T-helper 17 cell (primary cell): ENCODE measurements at regions not wholly inside any gene's neighbourhood (a gene's known extent, or its start where the extent isn't known, plus 50 kb on each side); places are given as distances from the start of the nearest gene placed in this dataset.
"Not testable (repeated sequence)": the region's sequence is repeated elsewhere in the genome, so short reads cannot be mapped to it uniquely, and the experiment has no call there.

Experiments
- ATAC-seq: fragments of 150-1000 bp; cut with Tn5 transposase; 2 replicates; pipeline ENCODE4 v1.10.0; 2021; ENCODE audit warnings: mild to moderate bottlenecking, moderate library complexity
- DNase-seq, 3 donors: peaks; one replicate each; pipeline versions ENCODE4 v3.0.0 to v3.0.0-alpha.2; 2020 to 2021
- H3K9me3 ChIP-seq: one replicate; pipeline ENCODE4 v1.7.0; 2013; ENCODE audit warnings: low read length, mild to moderate bottlenecking; ENCODE audit not compliant: control insufficient read depth, poor library complexity, severe bottlenecking
- H3K27ac Mint-ChIP-seq: one replicate; pipeline ENCODE4 v1.8.0; 2022; ENCODE audit warnings: mild to moderate bottlenecking, moderate library complexity, mixed read lengths
- H3K27me3 Mint-ChIP-seq: one replicate; pipeline ENCODE4 v1.8.0; 2022; ENCODE audit warnings: mixed read lengths
- H3K36me3 Mint-ChIP-seq: one replicate; pipeline ENCODE4 v1.8.0; 2022; ENCODE audit warnings: low read depth, mixed read lengths
- H3K4me1 Mint-ChIP-seq: one replicate; pipeline ENCODE4 v1.8.0; 2022; ENCODE audit warnings: mild to moderate bottlenecking, mixed read lengths
- H3K4me3 Mint-ChIP-seq: one replicate; pipeline ENCODE4 v1.8.0; 2022; ENCODE audit warnings: mild to moderate bottlenecking, moderate library complexity, mixed read lengths

GRCh38 chr3:138890555-138891187 lies 55.9 kb upstream of the PIK3CB start:
- no peak overlapping the region for H3K4me3 Mint-ChIP-seq
- peaks cover 4% of the 10 kb centered on the region for H3K4me1 Mint-ChIP-seq
- H3K9me3 ChIP-seq, result no peaks in the 10 kb centered on the region
- no peak for ATAC-seq
- H3K36me3 Mint-ChIP-seq, result no peaks in the 10 kb centered on the region
- H3K27me3 Mint-ChIP-seq, result peaks cover 15% of the 10 kb centered on the region
- peak overlapping the region; percentile 34 for H3K27ac Mint-ChIP-seq
- no peak for DNase-seq

DNA sequence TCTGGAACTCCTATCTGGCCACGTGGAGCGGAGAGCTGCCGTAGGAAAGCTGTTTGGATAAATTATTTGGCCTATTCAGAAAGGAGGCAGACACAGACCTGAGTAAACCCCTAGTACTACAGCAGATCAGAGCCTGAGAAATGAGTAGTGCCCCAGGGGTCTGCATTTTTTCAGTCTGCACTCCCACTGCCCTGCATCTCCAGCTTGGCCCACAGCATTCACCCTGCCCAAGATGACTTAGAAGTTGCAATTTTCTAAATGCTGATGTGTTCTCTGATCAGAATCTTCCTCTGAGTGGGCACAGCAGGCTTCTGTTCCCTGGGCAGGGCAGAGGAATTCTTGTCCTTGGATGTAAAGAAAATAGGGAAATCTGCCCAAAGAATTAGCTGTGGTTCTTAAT lies 55.1 kb upstream of the PIK3CB start:
- ATAC-seq (no peak), DNase-seq (no peak)
- peaks cover 15% of the 10 kb centered on the region for H3K27me3 Mint-ChIP-seq
- no peaks in the 10 kb centered on the region for H3K36me3 Mint-ChIP-seq
- no peaks in the 10 kb centered on the region for H3K9me3 ChIP-seq
- peaks cover 4% of the 10 kb centered on the region for H3K4me1 Mint-ChIP-seq
- H3K4me3 Mint-ChIP-seq, result no peak overlapping the region
- no peak overlapping the region for H3K27ac Mint-ChIP-seq

- H3K36me3 Mint-ChIP-seq, result no peaks in the 10 kb centered on the region
- peaks cover 15% of the 10 kb centered on the region for H3K27me3 Mint-ChIP-seq
- H3K4me3 Mint-ChIP-seq, result no peak overlapping the region
- H3K4me1 Mint-ChIP-seq, result peaks cover 4% of the 10 kb centered on the region
- no peak overlapping the region for H3K27ac Mint-ChIP-seq
- ATAC-seq, result no peak
- no peaks in the 10 kb centered on the region for H3K9me3 ChIP-seq
- DNase-seq, result no peak
Observed at GRCh38 chr3:138888560-138888959, 53.8 kb upstream of the PIK3CB start.

- H3K4me3 Mint-ChIP-seq, ATAC-seq, H3K36me3 Mint-ChIP-seq, DNase-seq, H3K4me1 Mint-ChIP-seq, H3K9me3 ChIP-seq, H3K27ac Mint-ChIP-seq: not testable (repeated sequence)
- peaks cover 15% of the 10 kb centered on the region for H3K27me3 Mint-ChIP-seq
Observed at GRCh38 chr3:138886096-138886495, 51.4 kb upstream of the PIK3CB start.
